DND-41 (cell line): ENCODE measurements at regions not wholly inside any gene's neighbourhood (a gene's known extent, or its start where the extent isn't known, plus 50 kb on each side); places are given as distances from the start of the nearest gene placed in this dataset.
A peak's percentile ranks its signal among the peaks of the same experiment; 100 is the strongest.
"Not testable (repeated sequence)": the region's sequence is repeated elsewhere in the genome, so short reads cannot be mapped to it uniquely, and the experiment has no call there.

ENCODE experiments used
- ATAC-seq: fragments of 200-7000 bp; cut with Tn5 transposase; 3 replicates; pipeline ENCODE4 v1.9.1; 2021; ENCODE audit warnings: low read depth; ENCODE audit not compliant: insufficient read depth
- DNase-seq: peaks from one replicate; pipeline ENCODE4 v3.0.0-alpha.2; 2020
- H2AFZ ChIP-seq: 2 replicates; pipeline ENCODE4 v1.6.0; 2012; ENCODE audit warnings: low read depth, low read length
- H3K27ac ChIP-seq: 2 replicates; pipeline ENCODE4 v1.5.1; 2012; ENCODE audit warnings: low read length, inconsistent platforms
- H3K27me3 ChIP-seq: fragments of 200-600 bp; sonication (generic); 2 replicates; pipeline ENCODE4 v1.6.0; 2012; ENCODE audit warnings: low read length, mild to moderate bottlenecking, inconsistent platforms; ENCODE audit not compliant: insufficient read depth, poor library complexity
- H3K36me3 ChIP-seq: 2 replicates; pipeline ENCODE4 v1.5.1; 2012; ENCODE audit warnings: low read length, inconsistent platforms; ENCODE audit not compliant: insufficient read depth
- H3K4me1 ChIP-seq: 2 replicates; pipeline ENCODE4 v1.5.1; 2012; ENCODE audit warnings: mild to moderate bottlenecking, low read length; ENCODE audit not compliant: insufficient read depth
- H3K4me2 ChIP-seq: 2 replicates; pipeline ENCODE4 v1.6.0; 2012; ENCODE audit warnings: mild to moderate bottlenecking, moderate library complexity, low read length, inconsistent platforms; ENCODE audit not compliant: insufficient read depth
- H3K4me3 ChIP-seq, 2 experiments: fragments of 200-600 bp in 1 of 2; shearing (Covaris generic) in 1 of 2; 2 replicates each; pipeline ENCODE4 v1.5.1; 2012 to 2016; ENCODE audit warnings: inconsistent platforms in 2 of 2, low read length in 2 of 2, mild to moderate bottlenecking in 2 of 2, low read depth in 1 of 2, moderate library complexity in 1 of 2
- H3K79me2 ChIP-seq: 2 replicates; pipeline ENCODE4 v1.6.0; 2012; ENCODE audit warnings: low read length, inconsistent platforms; ENCODE audit not compliant: insufficient read depth
- H3K9ac ChIP-seq: 2 replicates; pipeline ENCODE4 v1.6.0; 2012; ENCODE audit warnings: low read depth, mild to moderate bottlenecking, inconsistent platforms, low read length, moderate library complexity
- H3K9me3 ChIP-seq: 2 replicates; pipeline ENCODE4 v1.5.1; 2012; ENCODE audit warnings: low read length, moderate library complexity, mild to moderate bottlenecking, inconsistent platforms; ENCODE audit not compliant: insufficient read depth, severe bottlenecking
- H4K20me1 ChIP-seq: 2 replicates; pipeline ENCODE4 v1.6.0; 2012; ENCODE audit warnings: low read length; ENCODE audit not compliant: insufficient read depth

GRCh38 chr21:5154641-5154982 lies 5366.8 kb upstream of the TPTE start:
- H3K9ac ChIP-seq, H3K4me3 ChIP-seq: not testable (repeated sequence)

DNA sequence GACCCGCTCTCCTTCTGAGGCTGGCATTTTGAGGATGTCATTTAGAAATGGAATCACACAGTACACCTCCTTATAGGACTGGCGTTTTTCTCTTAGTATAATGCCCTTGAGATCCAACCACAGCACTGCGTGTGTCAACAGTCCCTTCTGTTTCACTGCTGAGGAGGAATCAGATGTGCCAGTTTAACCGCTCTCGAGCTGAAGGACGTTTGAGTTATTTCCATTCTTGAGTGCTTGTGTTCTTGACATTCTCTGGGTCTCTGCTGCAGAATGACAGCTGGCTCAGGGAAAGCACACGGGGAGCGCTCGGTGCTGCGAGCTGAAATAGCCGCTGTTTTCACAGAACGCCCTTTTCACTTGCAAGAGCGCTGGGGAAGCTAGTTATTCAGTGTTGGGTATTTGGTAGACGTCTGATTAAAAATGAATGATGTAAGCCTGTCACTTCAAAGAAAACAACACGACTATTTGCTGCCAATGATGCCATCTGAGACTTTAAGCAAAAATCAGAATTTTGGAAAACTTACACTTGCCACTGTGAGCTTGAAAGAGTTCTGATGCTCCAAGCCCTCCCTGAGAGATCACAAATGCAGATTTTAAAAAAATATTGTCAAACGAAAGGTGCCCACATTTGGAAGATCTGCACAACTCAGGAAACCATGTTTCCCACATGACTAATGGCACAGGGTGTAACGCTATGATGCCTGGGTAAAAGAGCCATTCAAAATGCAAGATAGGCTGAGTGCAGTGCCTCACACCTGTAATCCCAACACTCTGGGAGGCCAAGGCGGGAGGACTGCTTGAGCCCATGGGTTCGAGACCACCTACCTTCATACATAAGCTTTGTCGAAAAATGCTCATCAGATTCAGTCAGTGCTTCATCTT lies 5358.4 kb upstream of the TPTE start:
- not testable (repeated sequence) for ATAC-seq, H2AFZ ChIP-seq, H3K9ac ChIP-seq

More at GRCh38 chr21:5154641-5154982, 5366.8 kb upstream of the TPTE start:
- H3K9me3 ChIP-seq, H3K36me3 ChIP-seq, H4K20me1 ChIP-seq, H3K27me3 ChIP-seq, H3K79me2 ChIP-seq, H3K27ac ChIP-seq, H3K4me1 ChIP-seq, H2AFZ ChIP-seq: not testable (repeated sequence)
- H3K4me2 ChIP-seq = 0 out of 2 replicates have a peak overlapping the region, but pooled peaks have one; percentile 42
- ATAC-seq (peak; percentile 99), DNase-seq (peak; percentile 93)

DNA sequence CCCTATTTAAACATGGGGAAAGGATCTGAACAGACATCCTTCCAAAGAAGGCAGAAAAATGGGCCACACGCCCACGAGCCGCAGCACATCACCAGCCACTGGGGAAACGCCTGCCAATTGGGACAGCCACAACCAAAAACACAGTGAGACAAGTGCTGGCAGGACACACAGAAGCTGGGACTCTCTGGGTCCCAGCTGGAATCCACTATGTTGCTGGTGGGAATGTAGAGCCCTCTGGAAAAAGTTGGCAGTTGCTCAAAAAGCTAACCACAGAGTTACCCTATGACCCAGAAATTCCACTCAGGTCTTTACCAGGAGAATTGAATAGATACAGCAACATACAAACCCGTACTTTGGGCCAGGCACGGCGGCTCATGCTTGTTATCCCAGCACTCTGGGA lies 5355.6 kb upstream of the TPTE start:
- H3K36me3 ChIP-seq, H3K79me2 ChIP-seq, H2AFZ ChIP-seq, H3K9ac ChIP-seq, H3K4me1 ChIP-seq, ATAC-seq, H4K20me1 ChIP-seq, H3K4me3 ChIP-seq, H3K27ac ChIP-seq, H3K27me3 ChIP-seq, H3K9me3 ChIP-seq, DNase-seq, H3K4me2 ChIP-seq: not testable (repeated sequence)

More for the DNA sequence above, 5358.4 kb upstream of the TPTE start:
- H3K27ac ChIP-seq, H3K4me2 ChIP-seq, H3K4me3 ChIP-seq, DNase-seq, H3K27me3 ChIP-seq, H4K20me1 ChIP-seq, H3K79me2 ChIP-seq, H3K9me3 ChIP-seq, H3K4me1 ChIP-seq, H3K36me3 ChIP-seq: not testable (repeated sequence)
